HG03378 (cell line): ENCODE measurements at regions not wholly inside any gene's neighbourhood (a gene's known extent, or its start where the extent isn't known, plus 50 kb on each side); places are given as distances from the start of the nearest gene placed in this dataset.

ENCODE experiments used
- ATAC-seq: cut with Tn5 transposase; IDR thresholded peaks from one replicate; pipeline ENCODE4 v1.9.1; 2021; ENCODE audit warnings: mild to moderate bottlenecking, moderate library complexity; ENCODE audit not compliant: unreplicated experiment

DNA sequence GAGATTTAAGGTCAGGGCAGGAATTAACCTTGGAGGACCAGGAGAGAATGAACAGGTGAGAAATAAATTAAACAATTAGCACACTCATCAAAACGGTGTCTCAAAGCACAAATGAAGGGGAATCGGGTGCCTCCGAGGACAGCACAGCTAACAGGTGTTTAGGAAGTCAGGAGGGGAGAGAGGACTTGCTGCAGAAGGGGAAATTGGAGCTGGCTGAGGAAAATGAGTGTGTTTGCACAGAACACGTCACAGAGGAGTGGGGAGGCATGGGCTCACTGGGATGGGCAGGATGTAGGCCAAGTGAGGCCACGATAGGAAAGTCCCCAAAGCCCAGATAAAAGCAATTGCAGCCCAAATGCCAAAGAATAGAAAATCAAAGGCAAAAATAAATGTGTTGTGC, 121.7 kb downstream of the ZNF664 start:
- no peak for ATAC-seq

DNA sequence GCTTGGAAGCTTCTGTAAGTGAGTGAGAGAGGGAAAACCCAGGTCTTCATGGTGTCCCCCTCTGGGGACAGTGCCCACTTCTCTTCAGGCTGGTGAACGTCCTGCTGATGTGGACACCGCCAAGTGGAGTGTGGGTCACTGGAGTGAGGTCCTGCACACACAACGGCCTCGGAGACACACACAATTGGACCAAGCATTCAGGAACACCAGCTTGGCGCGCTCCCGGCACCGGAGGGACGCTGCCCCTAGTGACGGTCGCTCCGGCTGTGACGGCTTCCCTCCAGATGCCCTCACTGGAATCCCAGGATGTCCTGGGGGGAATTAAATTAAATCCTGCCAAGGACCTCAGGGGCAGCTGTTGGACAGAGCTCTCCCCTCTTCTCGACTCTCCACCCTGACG, 123.1 kb downstream of the ZNF664 start:
- no peak for ATAC-seq

DNA sequence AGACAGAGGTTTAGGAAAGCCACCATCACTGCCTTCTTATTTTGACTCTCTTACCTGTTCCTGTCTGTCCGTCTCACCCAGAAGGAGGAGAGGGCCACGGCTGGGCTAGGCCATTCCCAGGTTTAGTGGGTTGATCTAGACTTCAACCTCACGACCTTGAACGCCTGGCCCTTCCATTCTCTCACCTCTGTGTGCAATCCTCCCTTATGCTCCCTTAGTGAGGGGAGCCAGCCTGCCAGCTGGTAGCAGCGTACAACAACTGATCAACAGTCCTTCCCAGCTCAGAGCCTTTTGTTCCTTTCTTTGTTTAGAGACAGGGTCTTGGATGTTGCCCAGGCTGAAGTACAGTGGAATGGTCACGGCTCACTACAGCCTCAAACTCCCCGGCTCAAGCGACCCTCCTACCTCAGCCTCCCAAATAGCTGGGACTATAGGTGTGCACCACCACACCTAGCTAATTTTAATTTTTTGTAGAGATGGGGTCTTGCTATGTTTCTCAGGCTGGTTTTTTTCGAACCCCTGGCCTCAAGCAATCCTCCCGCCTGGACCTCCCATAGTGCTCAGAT, 123.9 kb downstream of the ZNF664 start:
- no peak for ATAC-seq

DNA sequence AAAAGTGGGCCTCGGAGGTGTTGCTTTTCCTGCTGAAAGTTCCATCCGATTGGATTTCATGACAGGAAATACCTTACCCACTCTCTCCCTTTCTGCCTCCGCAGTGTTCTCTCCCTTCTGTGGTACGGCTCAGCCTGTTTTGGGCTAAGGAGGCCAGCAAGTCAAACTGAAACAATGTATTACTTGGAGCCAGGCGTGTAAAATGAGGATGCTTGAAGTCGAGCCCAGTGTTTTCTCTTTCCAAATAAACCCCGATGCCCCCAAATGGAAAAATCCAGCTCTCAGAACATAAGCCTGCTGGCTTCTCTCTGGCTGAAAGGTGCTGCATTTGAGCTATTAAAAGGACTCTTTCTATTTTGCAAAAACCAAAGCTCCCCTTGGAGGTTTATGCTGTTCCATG, 124.7 kb downstream of the ZNF664 start:
- no peak for ATAC-seq

DNA sequence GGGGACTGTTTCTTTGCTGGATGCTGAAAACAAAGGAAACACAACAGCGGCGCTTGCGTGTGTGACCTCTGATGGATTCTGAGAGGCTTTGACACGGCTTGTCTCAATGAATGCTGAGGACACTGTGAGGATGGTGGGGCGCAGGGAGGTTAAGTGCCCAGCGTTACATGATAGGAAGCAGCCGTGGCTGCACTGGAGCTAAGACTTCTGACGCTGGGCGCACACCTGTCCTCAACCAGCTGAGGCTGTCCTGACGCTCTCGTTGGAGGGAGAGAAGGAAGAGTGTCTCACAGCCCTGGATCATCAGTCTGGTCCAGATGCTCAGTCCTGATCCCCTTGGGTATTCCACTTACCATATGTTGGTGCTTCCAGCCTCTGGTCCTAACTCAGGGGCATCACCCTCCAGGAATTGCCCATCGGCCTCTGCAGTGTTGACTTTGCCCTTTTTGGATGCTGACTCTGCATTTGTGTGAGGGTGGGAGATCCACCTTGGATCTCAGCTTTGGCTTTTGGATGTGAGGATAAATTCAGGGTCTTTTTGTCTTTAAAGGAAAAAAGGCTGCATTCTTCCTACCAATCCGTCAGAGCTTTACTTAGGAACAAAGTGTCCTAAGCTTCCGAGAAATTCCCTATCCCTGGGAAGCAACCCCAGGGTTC, 125.2 kb downstream of the ZNF664 start:
- no peak for ATAC-seq

DNA sequence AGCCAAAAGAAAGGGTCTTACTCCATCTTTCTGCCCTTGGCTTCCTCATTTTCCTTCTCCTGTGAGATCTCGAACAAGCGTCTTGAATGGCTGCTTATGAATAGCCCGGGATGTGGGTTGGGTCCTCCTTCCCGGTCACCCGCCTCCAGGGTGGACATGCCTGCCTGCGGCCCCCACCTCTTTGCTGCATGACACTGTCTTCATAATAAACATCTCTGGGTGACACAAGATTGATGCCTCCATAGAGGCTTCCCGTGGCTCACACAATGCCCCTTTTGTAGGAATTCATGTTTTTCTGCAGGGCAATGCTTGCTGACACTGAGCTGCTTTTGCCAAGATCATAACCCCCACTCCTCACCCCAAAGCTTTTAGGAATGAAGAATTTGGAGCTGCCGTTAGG, 125.9 kb downstream of the ZNF664 start:
- ATAC-seq: no peak

DNA sequence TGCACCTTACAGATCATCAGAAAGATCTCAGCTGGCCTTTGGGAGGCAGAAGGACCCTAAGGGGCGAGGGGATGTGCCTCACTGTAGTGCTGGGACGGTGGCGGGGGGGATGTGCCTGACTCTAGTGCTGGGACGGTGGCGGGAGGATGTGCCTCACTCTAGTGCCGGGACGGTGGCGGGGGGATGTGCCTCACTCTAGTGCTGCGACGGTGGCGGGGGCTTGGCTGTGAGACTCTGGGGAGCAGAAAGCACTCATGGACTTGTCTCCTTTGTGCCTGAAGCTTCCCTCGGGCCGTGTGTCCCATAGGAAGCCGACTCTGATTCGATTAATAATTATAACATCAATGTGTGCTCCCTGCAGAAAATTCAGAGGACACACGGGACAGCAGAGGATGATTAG, 126.6 kb downstream of the ZNF664 start:
- no peak for ATAC-seq

DNA sequence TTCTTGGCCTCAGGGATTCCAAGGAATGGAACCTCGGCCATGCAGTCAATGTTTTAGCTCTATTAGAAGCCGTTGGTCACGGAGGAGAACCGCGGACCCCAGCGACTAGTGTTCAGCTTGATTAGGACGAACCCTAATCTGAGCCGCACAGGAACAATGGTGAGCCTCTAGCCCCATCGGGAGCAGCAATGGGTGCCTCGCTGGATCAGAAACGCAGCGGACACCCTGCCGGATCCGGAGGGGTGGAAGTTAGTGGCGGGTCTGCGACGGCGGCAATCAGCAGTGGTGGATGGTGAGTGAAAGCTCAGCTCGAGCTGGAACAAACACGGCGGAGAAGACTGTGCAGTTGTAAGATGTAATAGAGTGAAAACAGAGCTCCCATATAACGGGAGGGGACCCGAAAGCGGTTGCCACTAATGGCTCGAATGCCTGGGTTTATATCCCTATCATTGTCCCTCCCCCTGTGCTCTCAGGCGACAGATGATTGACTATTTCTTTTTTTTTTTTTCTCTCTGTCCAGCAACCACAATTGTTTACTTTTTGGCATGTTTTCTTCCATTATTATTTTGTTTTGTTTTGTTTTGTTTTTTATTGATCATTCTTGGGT, 127.7 kb downstream of the ZNF664 start:
- no peak for ATAC-seq

DNA sequence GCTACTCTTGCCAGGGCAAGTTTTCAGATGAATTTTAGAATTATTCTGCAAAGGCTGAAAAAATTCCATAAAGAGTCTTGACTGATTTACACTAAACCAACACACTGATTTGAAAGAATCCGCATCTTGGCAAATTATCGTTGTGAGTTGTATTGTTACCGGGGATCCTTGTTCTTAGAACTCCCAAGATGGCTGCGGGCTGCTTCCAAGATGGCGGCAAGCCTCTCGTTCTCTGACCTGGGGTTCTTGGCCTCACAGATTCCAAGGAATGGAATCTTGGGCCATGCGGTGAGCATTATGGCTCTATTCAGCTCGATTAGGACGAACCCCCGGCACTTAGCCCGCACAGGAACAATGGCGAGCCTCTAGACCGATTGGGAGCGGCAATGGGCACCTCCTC, 132.5 kb downstream of the ZNF664 start:
- ATAC-seq: no peak

DNA sequence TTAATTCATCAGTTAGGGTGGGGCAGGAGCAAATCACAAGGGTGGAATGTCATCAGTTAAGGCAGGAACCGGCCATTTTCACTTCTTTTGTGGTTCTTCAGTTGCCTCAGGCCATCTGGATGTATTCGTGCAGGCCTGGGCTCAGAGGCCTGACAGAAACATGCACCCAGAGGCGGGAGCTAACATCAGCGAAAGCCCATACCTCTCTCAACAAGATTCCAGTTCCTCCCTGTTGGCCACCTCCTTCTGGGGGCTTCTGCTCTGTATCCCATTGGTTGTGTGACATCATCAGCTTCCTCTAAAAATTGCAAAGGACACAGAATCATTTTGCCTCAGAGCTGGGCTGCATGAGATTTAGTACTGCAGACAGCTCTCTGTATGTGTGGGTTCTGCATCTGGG, 134.3 kb downstream of the ZNF664 start:
- ATAC-seq: no peak

DNA sequence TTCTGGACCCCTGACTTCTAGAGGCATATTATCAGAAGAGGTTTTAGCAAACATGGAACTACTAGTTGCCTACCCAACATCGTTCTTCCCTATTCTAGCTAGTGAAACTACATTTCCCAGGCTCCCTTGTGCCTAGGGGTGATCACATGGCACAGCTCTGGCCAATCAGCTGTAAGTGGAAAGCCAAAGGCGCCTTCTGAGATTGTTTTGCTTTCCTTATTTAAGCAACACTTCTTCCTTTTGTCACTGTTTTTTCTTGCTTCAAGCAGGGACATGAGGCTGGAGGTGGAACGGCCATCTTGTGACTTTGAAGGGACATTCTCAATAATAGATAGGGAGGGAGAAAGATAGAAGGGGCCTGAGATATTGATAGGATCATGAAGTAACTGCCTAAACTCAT, 136.7 kb downstream of the ZNF664 start:
- ATAC-seq: no peak

DNA sequence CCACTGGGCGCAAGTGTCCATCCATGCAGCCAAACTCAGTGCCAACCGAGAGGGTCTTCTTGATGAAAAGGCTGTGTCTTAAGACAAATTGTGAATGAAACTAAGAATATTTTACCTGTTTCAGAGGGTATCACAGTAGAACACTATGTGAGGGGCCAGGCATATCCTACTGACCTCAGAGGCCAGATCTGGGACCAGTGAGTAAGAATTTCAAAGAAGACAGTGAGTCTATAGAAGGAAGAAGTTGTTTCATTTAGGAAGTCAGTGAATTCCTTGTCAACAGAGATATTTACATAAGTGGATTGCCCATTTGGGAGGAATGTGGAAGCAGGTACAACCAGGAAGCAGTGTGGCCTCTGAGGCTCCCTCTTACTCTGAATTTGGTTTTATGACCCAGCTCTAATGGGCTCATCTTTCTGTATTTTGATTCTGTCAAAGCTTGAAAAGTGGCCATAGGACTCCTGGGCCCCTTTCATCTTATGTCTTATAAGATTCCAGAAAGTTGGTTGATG, 137.4 kb downstream of the ZNF664 start:
- ATAC-seq: no peak

DNA sequence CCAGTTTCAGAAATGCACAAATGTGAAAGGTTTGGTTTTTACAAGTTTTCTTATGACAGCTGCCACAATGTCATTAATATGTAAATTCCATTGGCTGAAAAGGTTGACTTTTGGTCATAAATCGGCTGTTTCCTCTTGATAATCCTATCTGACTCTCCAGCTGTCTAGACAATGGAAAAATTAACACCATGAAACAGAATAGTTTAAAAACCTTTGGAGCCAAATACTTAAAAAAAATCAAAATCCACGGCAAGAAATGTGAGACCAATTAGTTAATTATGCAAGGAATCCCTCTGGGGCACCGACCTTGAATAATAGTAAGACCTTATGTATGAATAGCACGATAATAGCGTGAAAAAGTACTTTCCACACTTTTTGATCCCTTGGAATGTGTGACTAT, 138.0 kb downstream of the ZNF664 start:
- ATAC-seq: no peak

DNA sequence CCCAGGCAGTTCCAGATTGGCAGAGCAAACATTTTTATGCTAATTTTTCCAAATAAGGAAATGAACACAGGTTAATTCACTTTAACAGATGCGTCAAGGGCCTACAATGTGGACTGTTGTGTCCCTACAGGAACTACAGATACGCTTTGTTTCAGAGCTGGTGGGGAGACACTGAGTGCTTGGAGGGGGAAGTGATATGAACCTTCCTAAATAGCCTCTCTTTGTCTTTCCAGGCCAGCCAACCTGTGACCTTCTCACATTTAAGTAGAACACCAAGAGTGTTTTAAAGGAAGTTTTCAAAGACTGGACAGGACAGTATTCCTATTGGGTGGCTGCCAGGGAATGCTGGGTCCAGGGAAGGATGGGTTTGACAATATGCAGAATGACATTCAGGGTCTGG, 141.3 kb downstream of the ZNF664 start:
- no peak for ATAC-seq

DNA sequence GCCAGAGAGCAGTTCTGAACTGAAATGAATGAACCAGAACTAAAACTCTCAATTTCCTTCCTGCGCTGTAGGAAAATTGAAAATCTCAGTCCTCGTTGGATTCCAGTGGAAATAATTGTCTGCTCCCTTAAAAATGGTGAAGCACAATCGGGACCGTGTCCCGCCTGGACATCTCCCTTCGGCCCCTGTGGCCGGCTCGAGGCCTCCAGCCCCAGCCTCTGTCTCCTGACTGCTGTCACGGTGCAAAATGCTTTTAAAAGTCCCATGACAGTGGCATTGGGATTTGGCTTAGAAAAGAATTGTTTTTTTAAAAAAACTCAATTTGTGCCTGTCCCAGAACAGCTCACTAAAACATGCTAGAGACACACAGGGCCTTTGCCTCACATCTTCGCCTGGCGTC, 142.5 kb downstream of the ZNF664 start:
- no peak for ATAC-seq

DNA sequence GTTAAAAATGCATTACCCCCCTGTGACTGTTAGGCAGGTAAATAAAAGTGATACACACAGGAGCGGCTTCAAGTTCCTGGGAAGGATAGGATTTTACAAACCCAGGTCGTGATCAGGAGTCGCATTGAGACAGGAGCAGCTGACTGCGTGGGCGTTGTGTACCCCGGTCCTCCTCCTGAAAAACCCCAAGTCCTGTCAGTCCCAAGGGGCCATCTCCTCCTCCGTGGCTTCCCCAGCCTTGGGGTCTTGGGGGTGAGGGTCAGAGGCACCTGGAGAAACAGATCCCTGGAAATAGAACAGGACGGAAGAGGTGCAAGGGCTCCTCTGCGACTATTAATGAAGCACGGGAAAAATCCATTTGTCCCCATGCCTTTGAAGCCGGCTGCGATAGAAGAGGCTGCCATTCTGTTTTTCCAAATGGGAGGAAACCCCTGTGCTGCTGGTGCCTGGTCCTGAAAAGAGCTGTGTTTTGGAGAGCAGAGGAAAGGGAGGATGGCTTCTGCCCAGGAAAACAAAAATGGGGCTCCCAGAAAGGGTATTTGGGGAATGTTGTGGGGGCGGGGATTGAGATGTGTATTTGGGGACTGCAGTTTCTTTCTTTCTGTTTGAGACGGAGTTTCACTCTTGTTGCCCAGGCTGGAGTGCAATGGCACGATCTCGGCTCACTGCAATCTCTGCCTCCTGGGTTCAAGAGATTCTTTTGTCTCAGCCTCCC, 143.1 kb downstream of the ZNF664 start:
- ATAC-seq: no peak

DNA sequence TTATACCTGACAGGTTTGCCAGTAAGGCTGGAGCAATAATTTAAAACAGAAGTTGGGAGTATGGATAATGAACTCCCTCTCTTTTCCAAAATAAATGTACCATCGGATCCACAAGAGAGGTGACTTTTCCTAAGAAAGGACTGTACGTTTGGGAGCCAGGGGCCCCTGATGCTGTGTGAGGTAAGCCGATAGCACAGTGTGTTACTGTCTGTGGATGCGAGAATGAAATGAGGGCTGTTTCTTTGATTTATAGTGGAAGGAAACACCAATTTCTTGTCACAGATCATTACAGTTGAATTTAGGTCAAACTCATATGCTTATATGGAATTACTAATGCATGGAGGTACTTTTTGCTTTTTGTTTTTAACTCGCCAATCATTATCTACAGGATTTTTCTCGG, 147.7 kb downstream of the ZNF664 start:
- ATAC-seq: no peak

DNA sequence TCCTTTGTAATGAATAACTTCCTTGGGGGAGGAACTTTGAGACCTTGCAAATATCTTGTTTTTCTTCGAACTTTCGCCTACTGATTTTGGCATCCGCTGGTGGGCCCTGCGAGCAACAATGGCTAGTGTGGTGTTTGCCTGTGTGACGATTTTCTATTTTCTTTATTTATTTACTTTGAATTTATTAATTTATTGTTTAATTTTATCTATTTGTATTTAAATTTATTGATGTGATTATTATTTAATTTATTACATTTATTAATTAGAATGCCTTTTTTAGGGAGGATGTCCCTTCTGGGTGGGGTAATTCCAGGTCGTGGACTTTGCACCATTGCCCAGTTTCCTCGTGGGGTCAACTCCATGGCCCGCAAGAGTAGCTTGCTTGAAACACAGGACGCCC, 149.7 kb downstream of the ZNF664 start:
- no peak for ATAC-seq

DNA sequence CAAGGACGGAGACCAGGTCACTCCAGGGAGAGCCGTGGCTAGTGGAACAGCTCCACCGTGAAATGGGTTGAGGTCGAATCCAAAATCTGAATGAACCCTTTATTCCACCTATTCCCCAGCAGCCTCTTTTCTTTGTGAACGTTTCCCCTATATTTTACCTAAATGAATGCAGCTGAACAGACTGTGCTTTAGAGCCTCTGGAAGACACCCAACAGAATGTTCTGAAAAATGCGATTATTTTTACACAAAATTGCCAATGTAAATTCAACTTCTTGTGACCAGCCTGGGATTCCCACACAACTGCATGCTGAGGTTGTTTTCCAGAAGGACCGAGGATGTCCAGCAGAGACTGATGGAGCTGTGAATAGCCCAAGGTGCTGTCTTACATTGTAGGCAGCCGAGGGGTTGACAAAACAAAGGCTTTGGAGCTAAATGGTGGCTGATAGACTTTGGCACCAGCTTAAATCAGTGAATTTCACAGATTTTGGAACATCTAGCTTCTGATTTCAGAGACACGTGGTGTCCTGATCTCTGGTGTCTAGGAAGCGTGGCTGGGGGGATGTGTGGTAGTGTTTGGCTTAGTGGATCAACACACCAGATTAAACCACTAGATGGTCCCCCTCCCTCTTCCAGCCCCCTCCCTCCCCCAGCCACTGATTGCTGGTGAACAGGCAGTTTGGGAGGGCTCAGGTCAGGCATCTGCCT, 150.4 kb downstream of the ZNF664 start:
- ATAC-seq: no peak

DNA sequence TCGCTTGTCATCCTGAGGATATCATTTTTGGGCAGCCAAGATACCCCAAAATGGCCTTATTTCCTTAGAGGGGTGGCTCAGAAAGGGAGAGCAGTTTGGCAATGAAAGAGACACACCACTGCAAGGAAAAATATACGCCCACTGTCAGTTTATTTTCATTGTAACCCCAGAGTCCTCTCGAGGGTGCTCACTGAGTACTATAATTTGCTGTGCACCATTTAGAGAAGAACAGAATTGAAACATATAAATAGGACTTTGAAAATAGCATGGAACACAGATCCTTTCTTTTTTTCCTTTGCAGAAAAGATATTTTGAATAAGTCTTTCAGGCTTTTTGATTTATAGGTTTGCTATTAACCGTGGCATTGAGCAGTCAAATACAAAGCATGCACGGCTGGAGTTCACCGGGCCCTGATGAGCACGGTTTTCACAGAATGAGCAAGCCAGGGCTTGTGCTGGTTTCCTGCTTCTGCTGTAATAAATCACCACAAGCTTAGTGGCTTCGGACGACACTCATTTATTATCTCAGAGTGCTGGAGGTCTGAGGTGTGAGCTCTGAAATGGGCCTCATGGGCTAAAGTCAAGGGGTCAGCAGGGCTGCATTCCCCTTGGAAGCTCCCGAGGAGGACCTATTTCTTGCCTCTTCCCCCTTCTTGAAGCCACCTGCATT, 152.3 kb downstream of the ZNF664 start:
- ATAC-seq: peak; percentile 85
